ENCODE measurements at regions not wholly inside any gene's neighbourhood (a gene's known extent, or its start where the extent isn't known, plus 50 kb on each side); places are given as distances from the start of the nearest gene placed in this dataset.
A peak's percentile ranks its signal among the peaks of the same experiment; 100 is the strongest.

DNA sequence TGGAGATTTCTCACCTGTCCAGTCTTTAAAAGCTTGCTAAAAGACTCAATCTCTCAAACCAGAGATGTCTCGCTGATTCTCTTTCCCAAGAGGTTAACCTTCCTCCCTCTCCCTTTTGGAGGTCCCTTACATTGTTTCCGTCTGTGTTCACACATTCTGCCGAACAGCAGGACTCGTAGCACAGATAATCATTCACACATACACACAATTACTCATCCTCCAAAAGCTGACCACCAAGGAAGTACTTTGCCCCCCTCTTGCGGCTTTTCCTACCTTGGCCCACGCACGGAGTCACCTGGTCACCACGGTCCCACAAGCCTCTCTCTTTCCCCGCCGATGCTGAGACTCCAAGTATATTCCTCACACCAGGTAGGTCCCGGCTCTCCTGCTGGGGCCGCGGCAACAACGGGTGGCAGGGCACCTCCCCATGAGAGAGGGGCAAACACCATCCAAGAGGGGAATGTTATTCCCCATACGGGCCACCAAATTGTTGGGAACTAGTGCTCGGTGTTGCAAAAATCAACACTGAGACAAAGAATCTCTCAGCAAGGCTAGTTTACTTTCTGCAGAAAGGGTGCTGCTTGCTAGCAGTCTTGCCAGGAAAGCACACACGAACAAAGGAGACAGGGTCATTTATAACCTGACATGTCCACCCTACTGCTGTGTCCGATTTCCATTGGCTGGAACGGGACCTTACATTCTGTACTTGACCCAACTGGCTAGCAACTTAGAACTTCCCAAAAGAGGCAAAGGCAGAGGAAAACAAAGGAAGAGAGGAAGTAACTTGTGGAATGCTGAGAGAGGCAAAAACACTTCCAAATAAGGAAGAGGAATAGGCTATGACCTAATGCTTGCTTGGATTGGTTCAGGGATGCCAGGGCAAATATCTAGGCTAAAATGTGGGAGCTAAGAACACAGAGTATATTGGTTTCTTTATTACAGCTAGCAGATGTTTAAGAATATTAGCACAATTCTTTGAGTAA lies 102.1 kb upstream of the NECTIN3 start:
- H3K4me3 Mint-ChIP-seq, result peak overlapping the region; percentile 78
- peak overlapping the region; percentile 87 for H3K27ac Mint-ChIP-seq
- H3K36me3 Mint-ChIP-seq, result peaks cover 60% of the 10 kb centered on the region
- no peaks in the 10 kb centered on the region; the same call in 1 of the 2 replicates for H3K27me3 Mint-ChIP-seq (ENCODE audit: low read depth)
- ATAC-seq (no peak), DNase-seq (ENCODE audit: low spot score) (no peak)
- 0 out of 2 replicates have a peak, but pooled peaks cover under 1% of the 10 kb centered on the region for H3K4me1 Mint-ChIP-seq
- no peak for TF ChIP-seq ZNF219 (CRISPR knock-in tag; IDR thresholded peaks at IDR 0.05; ENCODE audit: borderline replicate concordance)
- CTCF ChIA-PET, result no interaction called here
- POLR2A ChIA-PET, result no interaction called here
- H3K9me3 Mint-ChIP-seq, result peaks cover 60% of the 10 kb centered on the region

DNA sequence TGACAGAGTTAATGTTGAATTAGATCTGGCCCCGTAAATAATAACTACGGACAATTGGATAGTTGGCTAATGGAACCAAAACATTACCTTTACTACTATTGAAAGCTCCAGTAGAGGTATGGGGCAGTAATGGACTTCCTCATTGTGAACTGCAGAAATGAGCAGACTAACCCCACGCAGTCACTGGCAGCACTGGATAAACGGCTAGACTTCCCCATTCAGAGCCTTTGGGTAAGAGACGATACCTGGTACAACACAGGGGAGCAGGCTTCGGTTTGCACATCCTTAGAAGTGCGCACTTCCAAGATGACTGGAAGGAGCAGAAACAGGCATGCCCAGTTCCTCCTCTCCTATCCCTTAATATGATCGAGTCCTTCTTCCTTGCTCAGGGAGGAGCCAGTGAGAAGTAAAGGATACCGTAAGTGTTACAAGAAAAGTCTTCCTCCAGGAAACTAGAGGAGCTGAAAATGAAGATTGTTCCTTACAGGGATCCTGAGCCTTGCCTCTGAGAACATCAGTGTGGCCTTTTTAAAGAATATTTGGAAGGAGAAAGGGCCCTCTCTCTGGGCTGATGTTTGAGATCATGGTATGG lies 100.5 kb upstream of the NECTIN3 start:
- H3K27ac Mint-ChIP-seq, result peak overlapping the region; percentile 73
- peak; percentile 76 for ATAC-seq
- peak overlapping the region; percentile 78 for H3K4me3 Mint-ChIP-seq

More for the DNA sequence above, 100.5 kb upstream of the NECTIN3 start:
- Mint-ChIP-seq H3K4me1 (no peaks in the 10 kb centered on the region), H3K27me3 (ENCODE audit: low read depth) (no peaks in the 10 kb centered on the region; the same call in 1 of the 2 replicates), H3K9me3 (peaks cover 45% of the 10 kb centered on the region), H3K36me3 (peaks cover 44% of the 10 kb centered on the region)
- ChIA-PET POLR2A (no interaction called here), CTCF (no interaction called here)
- TF ChIP-seq, protein P1, sequence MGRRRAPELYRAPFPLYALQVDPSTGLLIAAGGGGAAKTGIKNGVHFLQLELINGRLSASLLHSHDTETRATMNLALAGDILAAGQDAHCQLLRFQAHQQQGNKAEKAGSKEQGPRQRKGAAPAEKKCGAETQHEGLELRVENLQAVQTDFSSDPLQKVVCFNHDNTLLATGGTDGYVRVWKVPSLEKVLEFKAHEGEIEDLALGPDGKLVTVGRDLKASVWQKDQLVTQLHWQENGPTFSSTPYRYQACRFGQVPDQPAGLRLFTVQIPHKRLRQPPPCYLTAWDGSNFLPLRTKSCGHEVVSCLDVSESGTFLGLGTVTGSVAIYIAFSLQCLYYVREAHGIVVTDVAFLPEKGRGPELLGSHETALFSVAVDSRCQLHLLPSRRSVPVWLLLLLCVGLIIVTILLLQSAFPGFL (CRISPR knock-in tag; IDR thresholded peaks at IDR 0.05; ENCODE audit: borderline replicate concordance), result no peak
- TF ChIP-seq, protein P2, sequence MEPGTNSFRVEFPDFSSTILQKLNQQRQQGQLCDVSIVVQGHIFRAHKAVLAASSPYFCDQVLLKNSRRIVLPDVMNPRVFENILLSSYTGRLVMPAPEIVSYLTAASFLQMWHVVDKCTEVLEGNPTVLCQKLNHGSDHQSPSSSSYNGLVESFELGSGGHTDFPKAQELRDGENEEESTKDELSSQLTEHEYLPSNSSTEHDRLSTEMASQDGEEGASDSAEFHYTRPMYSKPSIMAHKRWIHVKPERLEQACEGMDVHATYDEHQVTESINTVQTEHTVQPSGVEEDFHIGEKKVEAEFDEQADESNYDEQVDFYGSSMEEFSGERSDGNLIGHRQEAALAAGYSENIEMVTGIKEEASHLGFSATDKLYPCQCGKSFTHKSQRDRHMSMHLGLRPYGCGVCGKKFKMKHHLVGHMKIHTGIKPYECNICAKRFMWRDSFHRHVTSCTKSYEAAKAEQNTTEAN (CRISPR knock-in tag; IDR thresholded peaks at IDR 0.05), result no peak
- TF ChIP-seq, protein P3, sequence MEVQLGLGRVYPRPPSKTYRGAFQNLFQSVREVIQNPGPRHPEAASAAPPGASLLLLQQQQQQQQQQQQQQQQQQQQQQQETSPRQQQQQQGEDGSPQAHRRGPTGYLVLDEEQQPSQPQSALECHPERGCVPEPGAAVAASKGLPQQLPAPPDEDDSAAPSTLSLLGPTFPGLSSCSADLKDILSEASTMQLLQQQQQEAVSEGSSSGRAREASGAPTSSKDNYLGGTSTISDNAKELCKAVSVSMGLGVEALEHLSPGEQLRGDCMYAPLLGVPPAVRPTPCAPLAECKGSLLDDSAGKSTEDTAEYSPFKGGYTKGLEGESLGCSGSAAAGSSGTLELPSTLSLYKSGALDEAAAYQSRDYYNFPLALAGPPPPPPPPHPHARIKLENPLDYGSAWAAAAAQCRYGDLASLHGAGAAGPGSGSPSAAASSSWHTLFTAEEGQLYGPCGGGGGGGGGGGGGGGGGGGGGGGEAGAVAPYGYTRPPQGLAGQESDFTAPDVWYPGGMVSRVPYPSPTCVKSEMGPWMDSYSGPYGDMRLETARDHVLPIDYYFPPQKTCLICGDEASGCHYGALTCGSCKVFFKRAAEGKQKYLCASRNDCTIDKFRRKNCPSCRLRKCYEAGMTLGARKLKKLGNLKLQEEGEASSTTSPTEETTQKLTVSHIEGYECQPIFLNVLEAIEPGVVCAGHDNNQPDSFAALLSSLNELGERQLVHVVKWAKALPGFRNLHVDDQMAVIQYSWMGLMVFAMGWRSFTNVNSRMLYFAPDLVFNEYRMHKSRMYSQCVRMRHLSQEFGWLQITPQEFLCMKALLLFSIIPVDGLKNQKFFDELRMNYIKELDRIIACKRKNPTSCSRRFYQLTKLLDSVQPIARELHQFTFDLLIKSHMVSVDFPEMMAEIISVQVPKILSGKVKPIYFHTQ (CRISPR knock-in tag; IDR thresholded peaks at IDR 0.05), result no peak
- TF ChIP-seq, protein P4, sequence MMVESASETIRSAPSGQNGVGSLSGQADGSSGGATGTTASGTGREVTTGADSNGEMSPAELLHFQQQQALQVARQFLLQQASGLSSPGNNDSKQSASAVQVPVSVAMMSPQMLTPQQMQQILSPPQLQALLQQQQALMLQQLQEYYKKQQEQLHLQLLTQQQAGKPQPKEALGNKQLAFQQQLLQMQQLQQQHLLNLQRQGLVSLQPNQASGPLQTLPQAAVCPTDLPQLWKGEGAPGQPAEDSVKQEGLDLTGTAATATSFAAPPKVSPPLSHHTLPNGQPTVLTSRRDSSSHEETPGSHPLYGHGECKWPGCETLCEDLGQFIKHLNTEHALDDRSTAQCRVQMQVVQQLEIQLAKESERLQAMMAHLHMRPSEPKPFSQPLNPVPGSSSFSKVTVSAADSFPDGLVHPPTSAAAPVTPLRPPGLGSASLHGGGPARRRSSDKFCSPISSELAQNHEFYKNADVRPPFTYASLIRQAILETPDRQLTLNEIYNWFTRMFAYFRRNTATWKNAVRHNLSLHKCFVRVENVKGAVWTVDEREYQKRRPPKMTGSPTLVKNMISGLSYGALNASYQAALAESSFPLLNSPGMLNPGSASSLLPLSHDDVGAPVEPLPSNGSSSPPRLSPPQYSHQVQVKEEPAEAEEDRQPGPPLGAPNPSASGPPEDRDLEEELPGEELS (CRISPR knock-in tag; IDR thresholded peaks at IDR 0.05), result no peak
- TF ChIP-seq, protein P5, sequence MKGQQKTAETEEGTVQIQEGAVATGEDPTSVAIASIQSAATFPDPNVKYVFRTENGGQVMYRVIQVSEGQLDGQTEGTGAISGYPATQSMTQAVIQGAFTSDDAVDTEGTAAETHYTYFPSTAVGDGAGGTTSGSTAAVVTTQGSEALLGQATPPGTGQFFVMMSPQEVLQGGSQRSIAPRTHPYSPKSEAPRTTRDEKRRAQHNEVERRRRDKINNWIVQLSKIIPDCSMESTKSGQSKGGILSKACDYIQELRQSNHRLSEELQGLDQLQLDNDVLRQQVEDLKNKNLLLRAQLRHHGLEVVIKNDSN (CRISPR knock-in tag; IDR thresholded peaks at IDR 0.05), result no peak
- no peak for TF ChIP-seq ZBTB21 (CRISPR knock-in tag; IDR thresholded peaks at IDR 0.05; ENCODE audit: borderline replicate concordance)
- no peak for TF ChIP-seq IRF2 (CRISPR knock-in tag; IDR thresholded peaks at IDR 0.05; ENCODE audit: borderline replicate concordance, low read depth)
- TF ChIP-seq SP1 (CRISPR knock-in tag; conservative IDR thresholded peaks at IDR 0.05), result no peak
- TF ChIP-seq, protein P6, sequence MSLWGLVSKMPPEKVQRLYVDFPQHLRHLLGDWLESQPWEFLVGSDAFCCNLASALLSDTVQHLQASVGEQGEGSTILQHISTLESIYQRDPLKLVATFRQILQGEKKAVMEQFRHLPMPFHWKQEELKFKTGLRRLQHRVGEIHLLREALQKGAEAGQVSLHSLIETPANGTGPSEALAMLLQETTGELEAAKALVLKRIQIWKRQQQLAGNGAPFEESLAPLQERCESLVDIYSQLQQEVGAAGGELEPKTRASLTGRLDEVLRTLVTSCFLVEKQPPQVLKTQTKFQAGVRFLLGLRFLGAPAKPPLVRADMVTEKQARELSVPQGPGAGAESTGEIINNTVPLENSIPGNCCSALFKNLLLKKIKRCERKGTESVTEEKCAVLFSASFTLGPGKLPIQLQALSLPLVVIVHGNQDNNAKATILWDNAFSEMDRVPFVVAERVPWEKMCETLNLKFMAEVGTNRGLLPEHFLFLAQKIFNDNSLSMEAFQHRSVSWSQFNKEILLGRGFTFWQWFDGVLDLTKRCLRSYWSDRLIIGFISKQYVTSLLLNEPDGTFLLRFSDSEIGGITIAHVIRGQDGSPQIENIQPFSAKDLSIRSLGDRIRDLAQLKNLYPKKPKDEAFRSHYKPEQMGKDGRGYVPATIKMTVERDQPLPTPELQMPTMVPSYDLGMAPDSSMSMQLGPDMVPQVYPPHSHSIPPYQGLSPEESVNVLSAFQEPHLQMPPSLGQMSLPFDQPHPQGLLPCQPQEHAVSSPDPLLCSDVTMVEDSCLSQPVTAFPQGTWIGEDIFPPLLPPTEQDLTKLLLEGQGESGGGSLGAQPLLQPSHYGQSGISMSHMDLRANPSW (CRISPR knock-in tag; conservative IDR thresholded peaks at IDR 0.05; ENCODE audit: low read depth), result no peak
- TF ChIP-seq PRRX2 (CRISPR knock-in tag; IDR thresholded peaks at IDR 0.05), result no peak
- TF ChIP-seq, protein P7, sequence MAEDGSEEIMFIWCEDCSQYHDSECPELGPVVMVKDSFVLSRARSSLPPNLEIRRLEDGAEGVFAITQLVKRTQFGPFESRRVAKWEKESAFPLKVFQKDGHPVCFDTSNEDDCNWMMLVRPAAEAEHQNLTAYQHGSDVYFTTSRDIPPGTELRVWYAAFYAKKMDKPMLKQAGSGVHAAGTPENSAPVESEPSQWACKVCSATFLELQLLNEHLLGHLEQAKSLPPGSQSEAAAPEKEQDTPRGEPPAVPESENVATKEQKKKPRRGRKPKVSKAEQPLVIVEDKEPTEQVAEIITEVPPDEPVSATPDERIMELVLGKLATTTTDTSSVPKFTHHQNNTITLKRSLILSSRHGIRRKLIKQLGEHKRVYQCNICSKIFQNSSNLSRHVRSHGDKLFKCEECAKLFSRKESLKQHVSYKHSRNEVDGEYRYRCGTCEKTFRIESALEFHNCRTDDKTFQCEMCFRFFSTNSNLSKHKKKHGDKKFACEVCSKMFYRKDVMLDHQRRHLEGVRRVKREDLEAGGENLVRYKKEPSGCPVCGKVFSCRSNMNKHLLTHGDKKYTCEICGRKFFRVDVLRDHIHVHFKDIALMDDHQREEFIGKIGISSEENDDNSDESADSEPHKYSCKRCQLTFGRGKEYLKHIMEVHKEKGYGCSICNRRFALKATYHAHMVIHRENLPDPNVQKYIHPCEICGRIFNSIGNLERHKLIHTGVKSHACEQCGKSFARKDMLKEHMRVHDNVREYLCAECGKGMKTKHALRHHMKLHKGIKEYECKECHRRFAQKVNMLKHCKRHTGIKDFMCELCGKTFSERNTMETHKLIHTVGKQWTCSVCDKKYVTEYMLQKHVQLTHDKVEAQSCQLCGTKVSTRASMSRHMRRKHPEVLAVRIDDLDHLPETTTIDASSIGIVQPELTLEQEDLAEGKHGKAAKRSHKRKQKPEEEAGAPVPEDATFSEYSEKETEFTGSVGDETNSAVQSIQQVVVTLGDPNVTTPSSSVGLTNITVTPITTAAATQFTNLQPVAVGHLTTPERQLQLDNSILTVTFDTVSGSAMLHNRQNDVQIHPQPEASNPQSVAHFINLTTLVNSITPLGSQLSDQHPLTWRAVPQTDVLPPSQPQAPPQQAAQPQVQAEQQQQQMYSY (CRISPR knock-in tag; IDR thresholded peaks at IDR 0.05), result no peak
- no peak for TF ChIP-seq ZNF232 (CRISPR knock-in tag; IDR thresholded peaks at IDR 0.05)
- no peak for TF ChIP-seq TCF7 (CRISPR knock-in tag; IDR thresholded peaks at IDR 0.05; ENCODE audit: low read depth)
- no peak for DNase-seq (ENCODE audit: low spot score)

Measured in WTC11 (cell line).